Activated naive CD4-positive, alpha-beta T cell treated with anti-CD3 and anti-CD28 coated beads for 36 hours (primary cell): ENCODE measurements at regions not wholly inside any gene's neighbourhood (a gene's known extent, or its start where the extent isn't known, plus 50 kb on each side); places are given as distances from the start of the nearest gene placed in this dataset.

Experiments used
- CTCF ChIA-PET: fragments of 350-600 bp; sonication (Branson Sonifier 250); formaldehyde crosslinking; loops from one replicate; lab custom pipeline; 2021; ENCODE audit warnings: antibody characterized with exemption; lab: Charles Lee
- DNase-seq: peaks from one replicate; pipeline ENCODE4 v3.0.0-alpha.2; 2020
- H3K27ac Mint-ChIP-seq: one replicate; pipeline ENCODE4 v1.8.0; 2021; ENCODE audit warnings: mild to moderate bottlenecking, mixed read lengths
- H3K27me3 Mint-ChIP-seq: one replicate; pipeline ENCODE4 v1.8.0; 2021; ENCODE audit warnings: low read depth, mixed read lengths
- H3K36me3 Mint-ChIP-seq: one replicate; pipeline ENCODE4 v1.8.0; 2021; ENCODE audit warnings: low read depth, mixed read lengths
- H3K4me1 Mint-ChIP-seq: one replicate; pipeline ENCODE4 v1.8.0; 2021; ENCODE audit warnings: low read depth, mixed read lengths
- H3K4me3 Mint-ChIP-seq: one replicate; pipeline ENCODE4 v1.8.0; 2021; ENCODE audit warnings: mild to moderate bottlenecking, moderate library complexity, mixed read lengths
- H3K9me3 Mint-ChIP-seq: one replicate; pipeline ENCODE4 v1.8.0; 2021; ENCODE audit warnings: mixed read lengths
- intact Hi-C: fragments of 100-400 bp; cut with micrococcal nuclease; formaldehyde crosslinking; loops from one replicate; pipeline ENCODE4 v1.15.1; 2023

- H3K36me3 Mint-ChIP-seq: no peaks in the 10 kb centered on the region
- no peaks in the 10 kb centered on the region for H3K4me1 Mint-ChIP-seq
- DNase-seq: no peak
- no peaks in the 10 kb centered on the region for H3K9me3 Mint-ChIP-seq
- no peak overlapping the region for H3K27ac Mint-ChIP-seq
- intact Hi-C loops: no loop called here
- H3K4me3 Mint-ChIP-seq: no peak overlapping the region
- CTCF ChIA-PET: no interaction called here
- H3K27me3 Mint-ChIP-seq: no peaks in the 10 kb centered on the region
Observed at GRCh38 chr2:200131307-200131706, 175.2 kb upstream of the SPATS2L start.

- Mint-ChIP-seq H3K27ac (no peak overlapping the region), H3K27me3 (no peaks in the 10 kb centered on the region)
Observed at GRCh38 chr2:200135082-200135481, 171.4 kb upstream of the SPATS2L start.

GRCh38 chr2:200136655-200137054 is 169.8 kb upstream of the SPATS2L start:
- Mint-ChIP-seq H3K4me3 (no peak overlapping the region), H3K9me3 (no peaks in the 10 kb centered on the region), H3K36me3 (no peaks in the 10 kb centered on the region), H3K27me3 (no peaks in the 10 kb centered on the region), H3K27ac (no peak overlapping the region), H3K4me1 (no peaks in the 10 kb centered on the region)
- DNase-seq: no peak
- intact Hi-C loops: no loop called here
- CTCF ChIA-PET: interaction anchor here (0.6 kb wide), 1 partner anchor 9 kb away, joined by 3 read pairs; no protein-coding TSS in a partner anchor

More at GRCh38 chr2:200135082-200135481, 171.4 kb upstream of the SPATS2L start:
- Mint-ChIP-seq H3K4me1 (no peaks in the 10 kb centered on the region), H3K4me3 (no peak overlapping the region), H3K36me3 (no peaks in the 10 kb centered on the region), H3K9me3 (no peaks in the 10 kb centered on the region)
- no peak for DNase-seq
- intact Hi-C loops: no loop called here
- CTCF ChIA-PET: no interaction called here

- no peaks in the 10 kb centered on the region for H3K9me3 Mint-ChIP-seq
- no peaks in the 10 kb centered on the region for H3K36me3 Mint-ChIP-seq
Observed at GRCh38 chr2:200137271-200137670, 169.2 kb upstream of the SPATS2L start.

GRCh38 chr2:200137691-200138090 is 168.8 kb upstream of the SPATS2L start:
- Mint-ChIP-seq H3K4me1 (no peaks in the 10 kb centered on the region), H3K36me3 (no peaks in the 10 kb centered on the region), H3K27me3 (no peaks in the 10 kb centered on the region), H3K4me3 (no peak overlapping the region), H3K9me3 (no peaks in the 10 kb centered on the region), H3K27ac (no peak overlapping the region)
- DNase-seq: no peak
- intact Hi-C loops: no loop called here
- CTCF ChIA-PET: interaction anchor here (0.9 kb wide), 1 partner anchor 12 kb away, joined by 3 read pairs; no protein-coding TSS in a partner anchor

More at GRCh38 chr2:200137271-200137670, 169.2 kb upstream of the SPATS2L start:
- intact Hi-C loops: no loop called here
- Mint-ChIP-seq H3K4me3 (no peak overlapping the region), H3K4me1 (no peaks in the 10 kb centered on the region), H3K27ac (no peak overlapping the region), H3K27me3 (no peaks in the 10 kb centered on the region)
- no peak for DNase-seq
- CTCF ChIA-PET: no interaction called here

DNA sequence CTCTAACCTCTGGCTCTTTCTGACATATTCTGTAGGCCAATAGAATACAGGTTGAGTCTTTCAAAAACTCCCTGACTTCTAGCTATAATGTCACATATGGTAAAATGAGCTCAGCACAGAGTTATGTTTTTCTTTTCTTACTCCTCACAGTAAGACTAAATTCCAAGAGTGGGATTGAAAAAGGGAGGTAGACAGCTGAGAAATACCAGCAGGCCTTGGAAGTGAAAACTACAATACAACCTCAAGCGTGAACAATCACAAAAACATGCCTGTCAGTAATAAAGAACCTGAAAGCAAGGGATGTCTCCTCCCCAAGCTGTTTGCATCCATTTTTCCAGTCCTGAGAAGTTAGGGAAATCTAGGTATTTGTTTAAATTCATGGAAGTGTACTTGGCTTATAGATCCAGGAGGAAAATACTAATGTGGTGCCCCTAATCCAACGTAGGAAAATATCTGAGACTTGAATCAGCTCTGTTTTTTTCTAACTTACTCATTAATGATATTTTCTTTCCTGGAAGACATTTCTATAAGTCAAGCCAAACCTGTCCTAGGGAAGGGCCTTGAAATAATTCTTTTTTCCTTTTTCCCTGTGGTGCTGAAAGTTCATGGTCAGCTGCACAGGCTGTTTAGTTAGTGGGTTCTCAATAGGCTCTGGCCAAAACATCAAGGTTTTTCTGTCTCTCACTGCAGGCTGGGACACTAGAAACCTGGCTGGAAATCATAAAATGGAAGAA is 167.9 kb upstream of the SPATS2L start:
- no peak overlapping the region for H3K4me3 Mint-ChIP-seq
- H3K27ac Mint-ChIP-seq: no peak overlapping the region
- DNase-seq: no peak
- intact Hi-C loops: no loop called here
- H3K36me3 Mint-ChIP-seq: no peaks in the 10 kb centered on the region
- CTCF ChIA-PET: interaction anchor here (0.9 kb wide), 1 partner anchor 11 kb away, joined by 3 read pairs; no protein-coding TSS in a partner anchor
- no peaks in the 10 kb centered on the region for H3K27me3 Mint-ChIP-seq
- H3K9me3 Mint-ChIP-seq: no peaks in the 10 kb centered on the region
- H3K4me1 Mint-ChIP-seq: no peaks in the 10 kb centered on the region

DNA sequence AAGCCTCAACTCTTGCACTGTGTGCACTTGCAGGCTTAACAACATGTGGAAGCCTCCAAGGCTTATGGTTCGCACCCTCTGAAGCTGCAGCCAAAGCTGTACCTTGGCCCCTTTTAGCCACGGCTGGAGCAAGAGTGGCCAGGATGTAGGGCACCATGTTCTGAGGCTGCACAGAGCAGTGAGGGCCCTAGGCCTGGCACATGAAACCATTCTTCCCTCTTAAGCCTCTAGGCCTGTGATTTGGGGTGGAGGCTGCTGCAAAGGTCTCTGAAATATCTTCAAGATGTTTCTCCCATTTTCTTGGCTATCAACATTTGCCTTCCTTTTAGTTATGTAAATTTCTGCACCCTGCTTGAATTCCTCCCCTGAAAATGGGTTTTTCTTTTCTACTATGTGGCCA is 161.9 kb upstream of the SPATS2L start:
- no peaks in the 10 kb centered on the region for H3K4me1 Mint-ChIP-seq
- H3K36me3 Mint-ChIP-seq: no peaks in the 10 kb centered on the region
- H3K4me3 Mint-ChIP-seq: no peak overlapping the region
- intact Hi-C loops: no loop called here
- H3K27me3 Mint-ChIP-seq: peaks cover 10% of the 10 kb centered on the region
- H3K9me3 Mint-ChIP-seq: peaks cover 19% of the 10 kb centered on the region
- H3K27ac Mint-ChIP-seq: no peak overlapping the region
- CTCF ChIA-PET: no interaction called here
- no peak for DNase-seq

DNA sequence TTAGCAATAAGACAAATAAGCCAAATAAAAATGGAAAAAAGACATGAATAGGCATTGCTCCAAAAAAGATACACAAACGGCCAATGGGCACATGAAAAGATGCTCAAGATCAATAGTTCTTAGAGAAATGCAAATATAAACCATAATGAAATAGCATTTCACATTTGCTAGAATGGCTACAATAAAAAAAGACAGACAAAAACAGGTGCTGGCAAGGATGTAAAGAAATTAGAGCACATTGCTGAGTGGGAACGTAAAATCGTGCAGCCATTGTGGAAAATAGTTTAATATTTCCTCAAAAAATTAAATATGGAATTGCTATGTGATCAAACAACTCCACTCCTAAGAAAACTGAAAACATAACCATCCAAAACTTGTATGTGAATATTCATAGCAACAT is 160.0 kb upstream of the SPATS2L start:
- no peak for DNase-seq
- CTCF ChIA-PET: interaction anchor here (0.6 kb wide), 1 partner anchor 10 kb away, joined by 3 read pairs; no protein-coding TSS in a partner anchor
- Mint-ChIP-seq H3K4me1 (no peaks in the 10 kb centered on the region), H3K4me3 (no peak overlapping the region), H3K9me3 (peaks cover 31% of the 10 kb centered on the region), H3K27ac (no peak overlapping the region), H3K36me3 (no peaks in the 10 kb centered on the region), H3K27me3 (peaks cover 10% of the 10 kb centered on the region)
- intact Hi-C loops: no loop called here

DNA sequence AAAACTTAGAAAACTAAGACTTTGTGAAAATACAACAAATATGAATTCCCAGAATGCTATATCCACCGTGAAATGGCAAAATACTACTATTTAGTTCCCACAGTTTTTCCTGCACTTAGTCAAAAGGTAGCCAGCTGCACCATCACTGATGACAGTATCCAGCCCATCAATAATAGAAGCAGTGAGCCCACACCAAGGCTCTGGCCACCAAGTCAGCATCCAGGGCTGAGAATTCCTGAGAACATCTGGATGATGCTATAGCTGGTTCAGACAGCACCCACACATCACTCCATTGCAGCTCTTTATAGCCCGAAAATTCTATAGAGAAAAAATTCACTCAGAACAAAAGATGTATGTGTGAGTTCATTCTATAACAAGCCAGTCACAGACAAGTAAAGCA is 159.1 kb upstream of the SPATS2L start:
- Mint-ChIP-seq H3K4me1 (no peaks in the 10 kb centered on the region), H3K27ac (no peak overlapping the region), H3K4me3 (no peak overlapping the region), H3K27me3 (peaks cover 10% of the 10 kb centered on the region), H3K36me3 (peaks cover under 1% of the 10 kb centered on the region), H3K9me3 (peaks cover 33% of the 10 kb centered on the region)
- intact Hi-C loops: no loop called here
- DNase-seq: no peak
- CTCF ChIA-PET: no interaction called here

GRCh38 chr2:200148366-200148765 is 158.1 kb upstream of the SPATS2L start:
- intact Hi-C loops: no loop called here
- Mint-ChIP-seq H3K4me1 (no peaks in the 10 kb centered on the region), H3K27ac (no peak overlapping the region), H3K27me3 (peaks cover 10% of the 10 kb centered on the region), H3K9me3 (peaks cover 38% of the 10 kb centered on the region), H3K36me3 (peaks cover 3% of the 10 kb centered on the region), H3K4me3 (no peak overlapping the region)
- DNase-seq: no peak
- CTCF ChIA-PET: no interaction called here

DNA sequence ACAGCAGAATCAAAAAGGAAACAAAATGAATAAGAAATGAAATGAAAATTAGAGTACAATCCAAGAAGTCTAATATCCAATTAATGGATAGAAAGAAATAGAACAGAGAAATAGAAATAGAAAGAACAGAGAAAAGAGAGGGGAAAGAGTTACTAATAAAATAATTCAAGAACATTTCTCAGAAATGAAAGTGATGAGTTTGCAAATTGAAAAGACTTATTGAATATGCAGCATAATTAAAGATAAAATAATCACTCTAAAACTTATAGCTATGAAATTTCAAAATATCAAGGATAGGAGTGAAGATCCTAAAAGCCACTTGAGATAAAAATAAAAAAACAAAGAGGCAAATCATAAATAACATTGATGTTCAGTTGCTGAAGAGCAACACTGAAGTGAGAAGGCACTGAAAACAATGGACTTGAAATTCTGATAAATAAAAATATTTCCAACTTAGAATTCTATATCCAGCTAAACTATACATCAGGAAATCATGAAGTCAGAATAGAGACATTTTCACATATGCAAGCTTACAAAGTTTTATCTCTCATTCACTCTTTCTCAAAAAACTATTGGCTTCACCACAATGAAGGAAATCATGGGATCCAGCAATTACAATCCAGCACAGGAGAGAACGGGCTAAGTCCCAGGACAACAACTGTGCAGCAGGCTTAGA is 155.9 kb upstream of the SPATS2L start:
- Mint-ChIP-seq H3K36me3 (peaks cover 3% of the 10 kb centered on the region), H3K9me3 (peaks cover 18% of the 10 kb centered on the region), H3K4me3 (no peak overlapping the region), H3K27ac (no peak overlapping the region), H3K4me1 (no peaks in the 10 kb centered on the region), H3K27me3 (peaks cover 7% of the 10 kb centered on the region)
- intact Hi-C loops: no loop called here
- no peak for DNase-seq
- CTCF ChIA-PET: no interaction called here

- DNase-seq: no peak
- peaks cover 12% of the 10 kb centered on the region for H3K9me3 Mint-ChIP-seq
- CTCF ChIA-PET: no interaction called here
- H3K27ac Mint-ChIP-seq: no peak overlapping the region
- peaks cover 3% of the 10 kb centered on the region for H3K27me3 Mint-ChIP-seq
- H3K4me3 Mint-ChIP-seq: no peak overlapping the region
- peaks cover 3% of the 10 kb centered on the region for H3K36me3 Mint-ChIP-seq
- H3K4me1 Mint-ChIP-seq: peaks cover 6% of the 10 kb centered on the region
- intact Hi-C loops: no loop called here
Observed at GRCh38 chr2:200155652-200156051, 150.8 kb upstream of the SPATS2L start.
